ENCODE measurements at regions not wholly inside any gene's neighbourhood (a gene's known extent, or its start where the extent isn't known, plus 50 kb on each side); places are given as distances from the start of the nearest gene placed in this dataset.

DNA sequence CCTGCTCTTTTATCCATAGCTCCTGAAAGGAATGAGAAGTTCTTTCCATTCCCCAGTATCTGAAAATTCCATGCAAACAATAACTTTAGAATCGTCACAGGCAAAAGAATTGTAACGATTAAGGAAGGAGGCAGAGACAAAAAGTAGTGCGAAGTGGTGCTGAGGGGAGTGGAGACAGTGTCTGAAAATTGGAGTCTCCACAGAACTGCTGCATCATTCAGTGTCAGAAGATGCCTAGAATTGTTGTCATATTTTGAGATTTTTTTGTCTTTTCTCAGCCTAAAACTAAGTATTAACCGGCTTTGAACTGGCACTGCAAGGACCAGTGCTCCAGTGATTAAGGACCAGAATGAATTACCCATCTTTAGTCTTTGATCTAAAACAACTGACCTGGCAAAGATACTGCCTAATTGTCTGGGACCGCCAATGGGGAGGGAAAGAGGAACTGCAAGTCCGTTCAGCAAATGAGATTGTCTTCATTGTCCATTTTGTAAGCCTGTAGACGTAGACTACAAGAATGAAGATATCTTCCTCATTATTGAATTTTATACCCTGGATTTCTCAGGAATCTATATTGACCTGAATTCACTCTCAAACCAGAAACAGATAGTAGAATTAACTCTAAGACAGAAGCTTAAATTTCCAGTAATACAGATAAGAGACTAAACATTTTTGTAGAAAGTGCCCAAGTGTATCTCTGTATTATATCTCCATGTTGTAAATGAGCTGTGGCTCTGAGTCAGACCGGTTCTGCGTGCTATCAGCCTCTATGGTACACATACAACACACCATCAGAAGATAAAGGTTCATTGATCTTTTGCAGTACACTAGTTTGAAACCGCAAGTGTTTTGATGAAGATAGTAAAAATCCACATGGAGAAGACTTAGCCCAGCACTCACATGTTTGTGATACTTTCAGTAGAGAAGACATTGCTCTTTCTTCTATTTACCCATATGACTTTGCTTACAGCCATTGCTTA lies 293.2 kb downstream of the EFNB2 start:
- 86% methylated on average over 8 to 9 of the region's 10 CpGs for WGBS, 2 donors (ENCODE audit: low coverage in 1 of 2)
- H3K36me3 ChIP-seq: no peaks in the 10 kb centered on the region
- no peaks in the 10 kb centered on the region for H3K4me1 ChIP-seq

DNA sequence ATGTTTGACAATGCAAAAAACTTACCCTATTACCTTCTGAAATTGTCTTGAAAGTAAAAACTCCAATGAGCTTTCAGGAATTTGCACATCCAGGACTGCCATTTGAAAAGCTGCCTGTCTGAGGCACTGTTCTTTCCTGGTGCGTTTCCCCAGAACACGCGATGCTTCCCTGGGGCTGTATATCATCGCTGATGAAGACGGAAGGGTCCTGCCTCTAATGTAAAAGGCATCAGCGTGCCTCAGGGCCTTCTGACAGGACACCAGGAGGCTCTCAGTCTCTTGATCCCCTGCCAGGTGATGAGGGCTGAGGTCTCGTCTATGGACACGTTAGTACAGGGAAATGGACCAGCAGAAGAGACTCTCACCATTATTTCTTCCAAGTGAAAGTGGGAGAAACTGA lies 296.8 kb downstream of the EFNB2 start:
- Histone ChIP-seq H3K27ac (no peak overlapping the region), H3K9me3 (no peaks in the 10 kb centered on the region), H3K36me3 (no peaks in the 10 kb centered on the region), H3K4me1 (no peaks in the 10 kb centered on the region), H3K27me3 (no peaks in the 10 kb centered on the region), H3K4me3 (no peak overlapping the region)
- ATAC-seq: no peak
- TF ChIP-seq POLR2A (IDR thresholded peaks at IDR 0.05) (no peak), POLR2AphosphoS5 (IDR thresholded peaks at IDR 0.05) (no peak)
- TF ChIP-seq, protein P1, sequence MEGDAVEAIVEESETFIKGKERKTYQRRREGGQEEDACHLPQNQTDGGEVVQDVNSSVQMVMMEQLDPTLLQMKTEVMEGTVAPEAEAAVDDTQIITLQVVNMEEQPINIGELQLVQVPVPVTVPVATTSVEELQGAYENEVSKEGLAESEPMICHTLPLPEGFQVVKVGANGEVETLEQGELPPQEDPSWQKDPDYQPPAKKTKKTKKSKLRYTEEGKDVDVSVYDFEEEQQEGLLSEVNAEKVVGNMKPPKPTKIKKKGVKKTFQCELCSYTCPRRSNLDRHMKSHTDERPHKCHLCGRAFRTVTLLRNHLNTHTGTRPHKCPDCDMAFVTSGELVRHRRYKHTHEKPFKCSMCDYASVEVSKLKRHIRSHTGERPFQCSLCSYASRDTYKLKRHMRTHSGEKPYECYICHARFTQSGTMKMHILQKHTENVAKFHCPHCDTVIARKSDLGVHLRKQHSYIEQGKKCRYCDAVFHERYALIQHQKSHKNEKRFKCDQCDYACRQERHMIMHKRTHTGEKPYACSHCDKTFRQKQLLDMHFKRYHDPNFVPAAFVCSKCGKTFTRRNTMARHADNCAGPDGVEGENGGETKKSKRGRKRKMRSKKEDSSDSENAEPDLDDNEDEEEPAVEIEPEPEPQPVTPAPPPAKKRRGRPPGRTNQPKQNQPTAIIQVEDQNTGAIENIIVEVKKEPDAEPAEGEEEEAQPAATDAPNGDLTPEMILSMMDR (IDR thresholded peaks at IDR 0.05): no peak
- 61 to 65% methylated on average over 4 to 5 of the region's 8 CpGs for WGBS, 2 donors (ENCODE audit: low coverage in 1 of 2)

More for the DNA sequence above, 293.2 kb downstream of the EFNB2 start:
- no peak overlapping the region for H3K4me3 ChIP-seq
- TF ChIP-seq EP300 (IDR thresholded peaks at IDR 0.05) (no peak), POLR2A (IDR thresholded peaks at IDR 0.05) (no peak), POLR2AphosphoS5 (IDR thresholded peaks at IDR 0.05) (no peak)
- TF ChIP-seq, protein P1 (IDR thresholded peaks at IDR 0.05): no peak
- no peaks in the 10 kb centered on the region for H3K9me3 ChIP-seq
- no peak for ATAC-seq
- no peak overlapping the region for H3K27ac ChIP-seq
- no peaks in the 10 kb centered on the region for H3K27me3 ChIP-seq

DNA sequence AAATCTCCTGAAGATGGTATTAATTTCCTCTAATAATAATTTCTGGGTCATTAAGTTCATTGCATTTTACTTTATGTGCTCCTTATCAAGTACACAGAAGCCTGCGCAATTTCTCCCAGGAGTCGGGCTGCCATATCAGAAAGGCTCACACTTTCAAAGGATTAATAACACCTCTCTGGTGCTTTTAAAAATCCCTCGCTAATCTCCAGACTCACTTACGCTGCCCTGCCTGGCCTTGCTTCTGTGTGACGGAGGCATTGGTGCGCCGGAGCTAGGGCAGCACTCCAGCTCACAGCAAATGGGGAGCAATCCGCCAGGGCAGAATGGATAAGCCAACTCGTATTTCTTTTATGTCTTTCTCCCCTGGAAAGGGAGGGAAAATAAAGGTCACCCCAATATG lies 300.8 kb downstream of the EFNB2 start:
- Histone ChIP-seq H3K36me3 (no peaks in the 10 kb centered on the region), H3K9me3 (no peaks in the 10 kb centered on the region), H3K27ac (no peak overlapping the region), H3K4me3 (no peak overlapping the region), H3K4me1 (no peaks in the 10 kb centered on the region), H3K27me3 (no peaks in the 10 kb centered on the region)
- ATAC-seq: no peak
- TF ChIP-seq POLR2AphosphoS5 (IDR thresholded peaks at IDR 0.05): no peak
- TF ChIP-seq POLR2A (IDR thresholded peaks at IDR 0.05): no peak
- TF ChIP-seq, protein P1 (IDR thresholded peaks at IDR 0.05): no peak
- TF ChIP-seq EP300 (IDR thresholded peaks at IDR 0.05): no peak
- WGBS, 2 donors (ENCODE audit: low coverage in 1 of 2): 32 to 93% methylated on average over 3 to 4 of the region's 9 CpGs

DNA sequence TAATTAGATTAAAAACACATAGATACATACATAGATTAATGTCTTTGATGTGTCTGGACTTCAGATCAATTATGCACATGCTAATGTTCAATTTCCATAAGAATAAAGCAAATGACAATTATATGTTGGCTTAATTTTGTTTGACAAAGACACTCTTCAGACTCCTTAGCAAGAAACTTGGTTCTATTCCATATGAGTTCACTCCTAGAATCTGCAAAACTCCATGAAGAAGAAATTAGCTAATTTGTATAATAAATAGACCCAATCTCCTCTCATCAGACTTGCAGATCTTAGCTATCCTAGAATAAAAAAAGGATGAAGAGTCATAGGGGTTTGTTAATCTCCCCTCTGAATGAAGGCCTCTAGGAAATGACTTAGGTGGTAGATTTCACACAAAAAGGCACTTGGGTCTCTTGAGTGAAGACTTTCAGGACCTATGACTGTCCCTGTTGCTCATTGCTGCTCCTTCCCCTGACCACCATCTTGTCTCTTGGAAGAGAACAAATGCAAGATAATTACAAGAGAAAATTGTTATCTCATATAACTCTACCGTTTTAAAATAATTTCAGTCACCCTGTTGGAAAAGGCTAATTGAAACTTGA lies 302.2 kb downstream of the EFNB2 start:
- WGBS, 2 donors (ENCODE audit: low coverage in 1 of 2): 89 to 92% methylated on average over 1 of the region's 1 CpG
- Histone ChIP-seq H3K4me1 (no peaks in the 10 kb centered on the region), H3K27ac (no peak overlapping the region), H3K36me3 (no peaks in the 10 kb centered on the region), H3K9me3 (no peaks in the 10 kb centered on the region), H3K27me3 (no peaks in the 10 kb centered on the region), H3K4me3 (no peak overlapping the region)
- ATAC-seq: no peak
- TF ChIP-seq, protein P1 (IDR thresholded peaks at IDR 0.05): no peak
- TF ChIP-seq EP300 (IDR thresholded peaks at IDR 0.05) (no peak), POLR2A (IDR thresholded peaks at IDR 0.05) (no peak), POLR2AphosphoS5 (IDR thresholded peaks at IDR 0.05) (no peak)

All from gastroesophageal sphincter (tissue), 4 donors.